ENCODE measurements at regions not wholly inside any gene's neighbourhood (a gene's known extent, or its start where the extent isn't known, plus 50 kb on each side); places are given as distances from the start of the nearest gene placed in this dataset.

- DNase-seq (ENCODE audit: low read depth in 4 of 4, low spot score in 3 of 4) = no peak
These were observed 157.4 kb downstream of the HS3ST1 start for GRCh38 chr4:11271263-11271662.

- no peak for DNase-seq (ENCODE audit: low read depth in 4 of 4, low spot score in 3 of 4)
These were observed 160.5 kb downstream of the HS3ST1 start for GRCh38 chr4:11268149-11268548.

- DNase-seq (ENCODE audit: low read depth in 4 of 4, low spot score in 3 of 4) = no peak
These were observed 163.9 kb downstream of the HS3ST1 start for GRCh38 chr4:11264841-11265240.

- no peak for DNase-seq (ENCODE audit: low read depth in 4 of 4, low spot score in 3 of 4)
These were observed 164.3 kb downstream of the HS3ST1 start for GRCh38 chr4:11264346-11264745.

GRCh38 chr4:11263208-11263607 is 165.5 kb downstream of the HS3ST1 start:
- DNase-seq (ENCODE audit: low read depth in 4 of 4, low spot score in 3 of 4) = no peak

GRCh38 chr4:11261066-11261850 is 167.4 kb downstream of the HS3ST1 start:
- DNase-seq (ENCODE audit: low read depth in 4 of 4, low spot score in 3 of 4) = no peak

GRCh38 chr4:11259837-11260236 is 168.9 kb downstream of the HS3ST1 start:
- DNase-seq (ENCODE audit: low read depth in 4 of 4, low spot score in 3 of 4) = no peak

GRCh38 chr4:11252149-11252548 is 176.5 kb downstream of the HS3ST1 start:
- no peak for DNase-seq (ENCODE audit: low read depth in 4 of 4, low spot score in 3 of 4)

- no peak for DNase-seq (ENCODE audit: low read depth in 4 of 4, low spot score in 3 of 4)
These were observed 178.2 kb downstream of the HS3ST1 start for GRCh38 chr4:11250510-11250909.

GRCh38 chr4:11232015-11232414 is 196.7 kb downstream of the HS3ST1 start:
- DNase-seq (ENCODE audit: low read depth in 4 of 4, low spot score in 3 of 4) = peak in 2 of 4 donors; percentile 26 to 29

GRCh38 chr4:11230866-11231265 is 197.8 kb downstream of the HS3ST1 start:
- DNase-seq (ENCODE audit: low read depth in 4 of 4, low spot score in 3 of 4) = no peak

GRCh38 chr4:11228530-11228929 is 200.2 kb downstream of the HS3ST1 start:
- DNase-seq (ENCODE audit: low read depth in 4 of 4, low spot score in 3 of 4) = no peak

- DNase-seq (ENCODE audit: low read depth in 4 of 4, low spot score in 3 of 4) = peak in 2 of 4 donors; percentile 24 to 47
These were observed 205.4 kb downstream of the HS3ST1 start for GRCh38 chr4:11223311-11223710.

- DNase-seq (ENCODE audit: low read depth in 4 of 4, low spot score in 3 of 4) = no peak
These were observed 210.0 kb downstream of the HS3ST1 start for GRCh38 chr4:11218692-11219091.

GRCh38 chr4:11216520-11216919 is 212.2 kb downstream of the HS3ST1 start:
- no peak for DNase-seq (ENCODE audit: low read depth in 4 of 4, low spot score in 3 of 4)

GRCh38 chr4:11214281-11214680 is 214.4 kb downstream of the HS3ST1 start:
- DNase-seq (ENCODE audit: low read depth in 4 of 4, low spot score in 3 of 4) = no peak

- DNase-seq (ENCODE audit: low read depth in 4 of 4, low spot score in 3 of 4) = no peak
These were observed 218.9 kb downstream of the HS3ST1 start for GRCh38 chr4:11209826-11210225.

GRCh38 chr4:11201256-11201655 is 227.4 kb downstream of the HS3ST1 start:
- DNase-seq (ENCODE audit: low read depth in 4 of 4, low spot score in 3 of 4) = no peak

- DNase-seq (ENCODE audit: low read depth in 4 of 4, low spot score in 3 of 4) = no peak
These were observed 230.0 kb downstream of the HS3ST1 start for GRCh38 chr4:11198516-11199305.

- no peak for DNase-seq (ENCODE audit: low read depth in 4 of 4, low spot score in 3 of 4)
These were observed 230.9 kb downstream of the HS3ST1 start for GRCh38 chr4:11197631-11198341.

- DNase-seq (ENCODE audit: low read depth in 4 of 4, low spot score in 3 of 4) = no peak
These were observed 231.7 kb downstream of the HS3ST1 start for GRCh38 chr4:11196927-11197522.
